ENCODE measurements at regions not wholly inside any gene's neighbourhood (a gene's known extent, or its start where the extent isn't known, plus 50 kb on each side); places are given as distances from the start of the nearest gene placed in this dataset.
"Not testable (repeated sequence)": the region's sequence is repeated elsewhere in the genome, so short reads cannot be mapped to it uniquely, and the experiment has no call there.

- DNase-seq (ENCODE audit: low read depth): peak; percentile 1
Observed at GRCh38 chr5:84885485-84886258, 501.0 kb upstream of the EDIL3 start.

DNA sequence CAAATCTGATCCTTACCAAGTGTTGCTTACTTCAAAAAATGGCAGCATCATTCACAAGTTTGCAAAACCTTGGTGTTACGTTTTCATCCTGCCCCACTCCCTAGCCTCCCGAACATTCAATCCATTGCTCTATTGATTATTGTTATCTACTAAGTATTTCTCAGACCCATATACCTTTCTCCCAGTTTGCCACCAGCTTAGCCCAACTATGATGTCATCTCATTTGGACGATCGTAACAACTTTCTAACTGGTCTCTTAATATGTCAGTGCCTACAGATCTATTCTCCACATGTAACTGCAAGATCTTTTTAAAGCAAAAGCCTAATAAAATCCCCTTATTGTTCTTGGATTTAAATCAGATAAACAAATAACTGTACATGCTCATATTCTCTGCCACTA is 497.1 kb upstream of the EDIL3 start:
- no peak for DNase-seq (ENCODE audit: low read depth)

DNA sequence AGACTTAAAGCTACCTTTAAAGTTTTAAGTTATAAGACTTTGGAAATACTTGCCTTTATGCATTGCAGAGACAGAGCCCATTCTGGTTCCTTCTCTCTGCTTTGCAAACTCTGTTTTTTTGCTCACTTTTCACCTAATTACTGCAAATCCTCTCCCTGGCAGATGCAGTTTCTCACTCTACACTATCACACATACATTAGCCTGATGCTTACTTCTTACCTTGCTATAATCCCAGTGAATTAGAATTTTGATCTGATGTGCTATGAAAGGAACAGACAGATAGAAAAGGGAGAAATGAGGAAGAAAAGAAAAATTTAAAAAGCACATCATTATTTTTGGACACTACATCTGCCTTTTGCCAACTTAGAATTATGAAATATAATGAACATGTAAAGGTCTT is 489.5 kb upstream of the EDIL3 start:
- no peak for DNase-seq (ENCODE audit: low read depth)

DNA sequence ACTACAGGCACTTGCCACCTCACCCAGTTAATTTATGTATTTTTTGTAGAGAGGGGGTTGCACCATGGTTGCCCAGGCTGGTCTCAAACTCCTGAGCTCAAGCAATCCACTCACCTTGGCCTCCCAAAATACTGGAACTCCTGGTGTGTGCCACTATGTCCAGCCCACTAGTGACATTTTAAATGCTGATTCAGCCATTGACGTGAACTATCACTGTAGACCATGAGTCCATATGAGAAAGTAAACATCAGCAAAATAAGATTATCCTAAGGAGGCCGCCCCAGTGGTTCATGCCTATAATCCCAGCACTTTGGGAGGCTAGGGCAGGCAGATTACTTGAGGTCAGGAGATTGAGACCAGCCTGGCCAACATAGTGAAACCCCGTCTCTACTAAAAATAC is 488.1 kb upstream of the EDIL3 start:
- DNase-seq (ENCODE audit: low read depth): no peak

- DNase-seq (ENCODE audit: low read depth): no peak
Observed at GRCh38 chr5:84870369-84870768, 485.7 kb upstream of the EDIL3 start.

DNA sequence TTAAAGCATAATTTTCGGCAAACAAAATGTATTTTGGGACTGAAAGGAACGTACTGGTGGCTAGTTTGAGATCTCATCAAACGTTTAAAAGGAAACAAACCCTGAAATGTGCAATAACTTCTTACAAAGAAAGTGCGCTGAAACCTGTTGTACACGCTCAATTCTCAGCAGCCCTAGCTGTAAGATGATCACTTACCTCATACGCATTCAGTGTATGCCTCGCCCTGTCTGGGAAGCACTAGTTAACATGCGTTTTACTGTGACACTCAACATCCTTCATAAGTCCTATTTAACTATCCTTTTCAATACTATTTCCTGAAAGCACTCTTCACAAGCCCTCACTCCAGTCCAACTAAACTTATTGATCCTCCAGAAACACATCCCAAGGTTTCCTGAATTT is 485.0 kb upstream of the EDIL3 start:
- DNase-seq (ENCODE audit: low read depth): no peak

- DNase-seq (ENCODE audit: low read depth): not testable (repeated sequence)
Observed at GRCh38 chr5:84863936-84864335, 479.3 kb upstream of the EDIL3 start.

DNA sequence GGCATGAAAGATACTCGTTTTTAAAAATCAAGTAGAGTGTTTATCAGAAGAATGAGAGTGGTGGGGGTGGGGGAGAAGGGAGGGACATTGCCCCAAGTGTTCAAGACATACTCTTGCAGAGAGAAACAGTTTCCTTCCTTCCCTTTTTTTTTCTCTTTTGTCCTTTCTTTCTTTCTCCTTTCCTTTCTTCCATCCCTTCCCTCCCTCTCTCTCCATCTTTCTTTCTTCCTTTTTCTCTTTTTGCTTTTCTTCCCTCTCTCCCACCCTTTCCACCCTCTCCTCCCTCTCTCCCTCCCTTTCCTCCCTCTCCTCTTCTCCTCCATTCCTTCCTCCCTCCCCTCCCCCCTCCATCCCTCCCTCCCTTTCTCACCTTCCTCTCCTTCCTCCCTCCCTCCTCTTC is 478.3 kb upstream of the EDIL3 start:
- no peak for DNase-seq (ENCODE audit: low read depth)

- DNase-seq (ENCODE audit: low read depth): no peak
Observed at GRCh38 chr5:84862132-84862531, 477.5 kb upstream of the EDIL3 start.

DNA sequence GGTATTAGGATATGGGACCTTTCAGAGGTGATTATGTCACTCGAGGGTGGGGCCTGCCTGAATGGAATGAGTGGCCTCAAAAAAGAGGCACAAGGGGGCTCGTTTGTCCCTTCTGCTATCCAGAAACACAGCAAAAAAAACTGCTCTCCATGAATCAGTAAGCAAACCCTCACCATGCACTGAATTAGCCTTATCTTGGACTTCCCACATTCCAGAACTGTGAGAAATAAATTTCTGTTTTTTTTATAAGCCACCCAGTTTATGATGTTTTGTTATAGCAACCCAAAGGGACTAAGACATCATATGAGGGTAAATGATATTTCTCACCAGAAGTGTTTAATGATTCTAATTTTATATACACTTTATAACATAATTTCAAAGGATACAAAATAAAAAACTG is 476.6 kb upstream of the EDIL3 start:
- DNase-seq (ENCODE audit: low read depth): no peak

GRCh38 chr5:84859056-84859455 is 474.4 kb upstream of the EDIL3 start:
- DNase-seq (ENCODE audit: low read depth): no peak

DNA sequence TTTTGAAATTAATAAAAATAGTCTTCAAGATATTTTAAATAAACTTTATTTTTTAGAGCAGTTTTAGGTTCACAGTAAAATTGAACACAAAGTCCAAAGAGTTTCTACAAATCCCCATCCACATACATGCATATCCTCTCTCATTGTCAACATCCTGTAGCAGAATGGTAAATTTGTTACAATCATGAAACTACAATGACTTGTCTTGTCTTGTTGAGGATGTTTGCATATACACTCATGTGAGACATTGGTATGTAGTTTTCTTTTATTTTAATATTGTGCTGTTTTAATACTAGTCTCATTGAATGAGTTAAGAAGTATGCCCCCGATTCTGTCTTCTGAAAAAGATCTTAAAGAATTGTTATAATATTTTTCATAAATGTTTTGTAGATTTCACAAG is 447.0 kb upstream of the EDIL3 start:
- DNase-seq (ENCODE audit: low read depth): no peak

GRCh38 chr5:84830265-84830664 is 445.6 kb upstream of the EDIL3 start:
- no peak for DNase-seq (ENCODE audit: low read depth)

DNA sequence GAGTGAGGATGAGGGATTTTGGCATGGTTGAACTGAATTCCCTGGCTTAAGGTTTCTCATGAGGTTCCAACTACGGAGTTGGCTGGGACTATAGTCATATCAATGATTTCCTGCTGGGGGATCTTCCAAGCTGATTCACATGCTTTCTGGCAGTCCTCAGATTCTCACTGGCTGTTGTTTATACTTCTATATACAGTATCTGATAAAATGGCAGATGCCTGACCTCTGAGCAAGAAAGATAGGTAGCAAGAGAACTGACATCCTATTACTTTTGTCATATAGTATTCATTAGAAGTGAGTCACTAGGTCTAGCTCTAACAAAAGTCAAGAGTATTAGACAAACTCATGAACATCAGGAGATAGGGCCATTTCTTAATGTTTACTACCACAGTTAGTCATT is 440.9 kb upstream of the EDIL3 start:
- no peak for DNase-seq (ENCODE audit: low read depth)

GRCh38 chr5:84821924-84822323 is 437.2 kb upstream of the EDIL3 start:
- no peak for DNase-seq (ENCODE audit: low read depth)

DNA sequence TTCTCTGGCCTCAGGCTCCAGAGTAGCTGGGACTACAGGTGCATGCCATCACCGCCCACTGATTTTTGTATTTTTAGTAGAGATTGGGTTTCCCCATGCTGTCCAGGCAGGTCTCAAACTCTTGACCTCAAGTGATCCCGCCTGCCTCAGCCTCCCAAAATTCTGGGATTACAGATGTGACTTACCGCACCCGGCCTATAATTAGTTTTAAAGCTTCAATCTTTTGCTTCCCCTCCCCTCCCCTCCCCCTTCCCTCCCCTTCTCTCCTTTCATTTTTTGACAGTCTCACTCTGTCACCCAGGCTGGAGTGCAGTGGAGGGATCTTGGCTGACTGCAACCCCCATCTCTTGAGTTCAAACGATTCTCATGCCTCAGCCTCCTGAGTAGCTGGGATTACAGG is 433.3 kb upstream of the EDIL3 start:
- no peak for DNase-seq (ENCODE audit: low read depth)

GRCh38 chr5:84816746-84817547 is 432.3 kb upstream of the EDIL3 start:
- DNase-seq (ENCODE audit: low read depth): no peak

DNA sequence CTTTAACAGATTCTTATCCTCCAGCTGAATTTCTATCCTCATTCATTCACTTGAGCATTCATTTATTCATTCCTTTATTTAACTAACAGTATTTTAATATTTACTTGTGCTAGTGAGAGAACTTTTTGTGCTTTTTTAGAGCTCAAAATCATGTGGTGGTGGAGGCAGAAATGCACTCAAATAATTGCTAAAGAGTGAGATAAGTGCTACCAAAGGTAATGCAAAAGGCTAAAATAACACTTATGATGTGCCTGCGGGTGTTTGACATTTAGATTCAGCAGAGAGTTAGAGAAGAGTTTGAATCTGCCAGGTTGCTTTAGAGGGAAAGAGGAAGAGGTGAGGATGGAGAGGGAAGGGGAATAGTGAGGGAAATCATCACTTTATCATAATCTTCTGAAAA is 431.5 kb upstream of the EDIL3 start:
- no peak for DNase-seq (ENCODE audit: low read depth)

- DNase-seq (ENCODE audit: low read depth): no peak
Observed at GRCh38 chr5:84805473-84805872, 420.8 kb upstream of the EDIL3 start.

GRCh38 chr5:84796399-84796798 is 411.7 kb upstream of the EDIL3 start:
- no peak for DNase-seq (ENCODE audit: low read depth)

DNA sequence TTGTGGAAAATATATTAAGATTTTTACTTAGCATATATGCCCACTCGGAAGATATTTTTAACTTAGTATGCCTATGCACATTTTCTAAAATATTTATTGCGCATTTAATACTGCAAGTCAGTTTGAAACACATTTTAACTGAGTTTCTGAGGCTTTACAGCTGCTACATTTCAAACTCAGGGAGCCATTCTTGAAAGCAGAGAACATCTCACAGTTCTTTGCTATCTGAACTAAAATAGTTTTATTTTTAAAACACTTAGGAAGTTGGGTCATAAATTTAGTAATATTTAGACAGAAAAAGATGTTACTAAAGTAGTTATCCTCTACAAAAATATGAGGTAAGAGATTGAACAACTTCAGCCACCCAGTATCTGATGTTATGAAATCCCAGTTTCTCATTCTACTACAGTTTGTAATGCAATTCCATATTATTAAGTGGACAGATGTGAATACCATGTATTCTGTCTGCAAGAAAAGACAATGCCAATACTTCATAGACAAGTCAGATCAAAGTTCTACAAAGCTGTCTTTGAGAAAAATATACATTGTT is 409.9 kb upstream of the EDIL3 start:
- no peak for DNase-seq (ENCODE audit: low read depth)

DNA sequence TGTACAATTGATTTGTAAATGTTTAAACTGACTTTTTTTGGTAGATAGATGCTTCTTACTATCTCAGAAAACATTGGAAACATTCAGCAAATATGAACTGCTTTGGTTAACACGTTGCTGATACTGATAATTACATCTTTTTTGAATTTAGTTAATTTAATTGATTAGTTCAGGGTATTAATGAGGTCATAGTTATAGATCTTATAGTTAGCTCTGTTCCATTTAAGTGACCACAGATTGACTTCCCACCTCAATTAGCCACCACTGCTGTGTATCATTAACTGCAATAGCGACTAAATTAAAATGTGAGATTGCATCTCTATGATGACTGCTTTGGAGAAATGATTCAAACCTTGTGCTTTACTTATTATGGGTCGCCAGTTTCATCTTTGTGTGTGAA is 407.1 kb upstream of the EDIL3 start:
- no peak for DNase-seq (ENCODE audit: low read depth)

GRCh38 chr5:84791138-84791537 is 406.5 kb upstream of the EDIL3 start:
- no peak for DNase-seq (ENCODE audit: low read depth)

Measured in fibroblast of the conjunctiva (primary cell).